Amygdala (tissue), 56 donors: ENCODE measurements at regions not wholly inside any gene's neighbourhood (a gene's known extent, or its start where the extent isn't known, plus 50 kb on each side); places are given as distances from the start of the nearest gene placed in this dataset.
A peak's percentile ranks its signal among the peaks of the same experiment; 100 is the strongest.

Experiments
- DNase-seq, 56 donors: peaks; one replicate each; lab custom pipeline; 2025; lab: John Stamatoyannopoulos, UW

GRCh38 chr2:48132271-48132625 lies 182.2 kb upstream of the FOXN2 start:
- no peak for DNase-seq

- DNase-seq, result no peak
Measured at GRCh38 chr2:48134704-48135103, 179.8 kb upstream of the FOXN2 start.

GRCh38 chr2:48135797-48136196 lies 178.7 kb upstream of the FOXN2 start:
- DNase-seq, result no peak

DNA sequence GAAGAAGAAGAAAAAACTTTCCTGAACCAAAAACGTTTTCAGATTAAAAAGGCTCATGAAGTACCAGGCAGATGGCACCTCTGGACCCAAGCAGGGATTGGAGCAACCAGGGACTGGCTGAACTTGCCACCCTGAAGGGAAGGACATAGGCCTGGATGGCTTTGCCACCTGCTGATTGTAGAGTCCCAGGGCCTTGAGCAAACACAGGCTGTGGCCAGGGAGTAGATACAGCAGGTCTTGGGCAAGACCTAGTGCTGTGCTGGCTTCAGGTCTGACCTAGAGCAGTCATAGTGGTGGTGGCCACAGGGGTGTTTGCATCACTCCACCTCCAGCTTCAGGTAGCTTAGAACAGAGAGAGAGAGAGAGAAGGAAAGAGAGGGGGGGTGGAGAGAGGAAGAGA lies 176.7 kb upstream of the FOXN2 start:
- no peak for DNase-seq

GRCh38 chr2:48138898-48139297 lies 175.6 kb upstream of the FOXN2 start:
- no peak for DNase-seq

DNA sequence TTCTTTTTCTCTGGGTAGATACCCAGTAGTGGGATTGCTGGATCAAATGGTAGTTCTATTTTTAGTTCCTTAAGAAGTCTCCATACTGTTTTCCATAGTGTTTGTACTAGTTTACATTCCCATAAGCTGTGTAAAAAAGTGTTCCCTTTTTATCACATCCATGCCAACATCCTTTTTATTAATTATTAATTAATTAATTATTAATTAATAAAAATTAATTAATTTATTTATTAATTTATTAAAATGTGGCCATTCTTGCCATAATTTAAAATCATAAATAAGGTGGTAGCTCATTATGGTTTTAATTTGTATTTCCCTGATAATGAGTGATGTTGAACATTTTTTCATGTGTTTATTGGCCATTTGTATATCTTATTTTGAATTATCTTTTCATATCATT lies 173.9 kb upstream of the FOXN2 start:
- no peak for DNase-seq

DNA sequence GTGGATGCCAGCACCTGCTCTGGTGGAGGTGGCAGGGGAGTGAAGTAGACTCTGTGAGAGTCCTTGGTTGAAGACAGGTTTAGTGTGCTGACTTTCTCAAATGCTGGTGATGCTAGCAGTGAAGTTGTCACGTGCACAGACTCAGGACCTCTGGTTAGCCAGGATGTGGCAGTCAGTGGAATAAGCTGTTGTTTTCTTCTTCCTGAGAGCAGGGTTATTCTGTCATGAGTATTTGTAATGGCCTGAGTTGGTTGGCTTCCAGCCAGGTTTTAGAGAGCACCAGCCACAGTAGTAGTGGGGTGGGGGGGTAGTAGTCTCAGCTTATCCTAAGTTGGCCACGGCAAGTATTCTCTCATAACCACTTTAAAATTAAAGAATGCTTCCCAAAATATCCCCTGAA lies 169.7 kb upstream of the FOXN2 start:
- peak in 1 of 56 donors; percentile 38 for DNase-seq

DNA sequence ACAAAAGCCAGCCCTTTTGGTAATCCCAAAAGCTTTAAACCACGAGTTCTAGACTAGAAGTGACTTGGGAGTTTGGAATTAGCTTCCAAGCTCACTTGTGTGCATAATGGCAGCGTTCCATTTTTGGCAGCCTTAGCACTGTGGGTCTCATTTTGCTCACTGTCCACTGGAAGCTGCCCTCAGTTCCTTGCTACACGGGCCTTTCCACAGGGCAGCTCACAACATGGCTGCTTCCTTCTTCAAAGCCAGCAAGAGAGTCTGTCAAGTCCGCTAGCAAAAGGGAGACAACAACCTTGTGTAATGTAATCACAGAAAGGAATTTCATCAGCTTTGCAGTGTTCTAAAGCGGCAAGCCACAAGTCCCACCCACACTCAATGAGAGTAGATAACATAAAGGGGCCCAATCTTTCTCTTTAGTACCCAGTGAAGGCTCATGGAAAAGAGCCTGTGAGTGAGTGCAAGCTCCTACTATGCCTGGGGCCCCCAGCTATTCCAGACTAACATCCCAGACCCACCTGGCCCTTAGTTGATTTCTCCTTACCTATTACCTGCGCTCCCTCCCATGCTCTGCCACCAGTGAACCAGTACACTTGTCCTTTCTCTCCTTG lies 168.5 kb upstream of the FOXN2 start:
- no peak for DNase-seq

- DNase-seq, result no peak
Measured at GRCh38 chr2:48146552-48146951, 167.9 kb upstream of the FOXN2 start.

GRCh38 chr2:48147719-48148118 lies 166.8 kb upstream of the FOXN2 start:
- no peak for DNase-seq

- no peak for DNase-seq
Measured at GRCh38 chr2:48148841-48149430, 165.5 kb upstream of the FOXN2 start.

- no peak for DNase-seq
Measured at GRCh38 chr2:48157150-48157549, 157.3 kb upstream of the FOXN2 start.

DNA sequence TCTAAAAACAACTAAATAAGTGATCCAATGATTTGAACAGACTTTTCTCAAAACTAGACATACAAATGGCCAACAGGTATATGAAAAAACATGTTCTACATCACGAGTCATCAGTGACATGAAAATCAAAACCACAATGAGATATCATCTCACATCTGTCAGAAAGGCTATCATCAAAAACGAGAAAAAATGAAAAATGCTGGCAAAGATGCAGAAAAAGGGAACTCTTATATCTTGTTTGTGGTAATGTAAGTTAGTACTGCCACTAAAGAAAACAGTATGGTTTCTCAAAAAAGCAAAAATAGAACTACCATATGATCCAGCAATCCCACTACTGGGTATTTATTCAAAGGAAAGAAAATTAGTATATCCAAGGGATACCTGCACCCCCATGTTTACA lies 152.9 kb upstream of the FOXN2 start:
- no peak for DNase-seq

DNA sequence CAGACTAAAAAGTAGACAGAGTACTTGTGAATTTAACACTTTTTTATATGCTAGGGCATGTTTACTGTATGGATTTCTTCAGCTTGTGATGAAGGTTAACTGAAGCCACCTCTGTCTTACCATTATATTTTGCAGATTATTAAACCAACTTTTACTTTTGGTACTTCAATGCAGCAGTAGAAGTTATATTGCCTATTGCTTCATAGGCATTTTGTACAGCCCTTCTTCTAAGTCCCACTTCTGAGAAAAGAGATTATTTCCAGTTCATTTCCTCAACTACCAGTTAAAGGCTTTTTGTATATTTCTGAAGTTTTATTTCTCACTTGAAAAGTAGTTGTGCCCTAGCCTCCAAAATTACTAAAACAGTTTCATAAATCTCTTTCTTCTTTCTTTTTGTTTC lies 151.7 kb upstream of the FOXN2 start:
- no peak for DNase-seq

- DNase-seq, result no peak
Measured at GRCh38 chr2:48165070-48165753, 149.3 kb upstream of the FOXN2 start.

DNA sequence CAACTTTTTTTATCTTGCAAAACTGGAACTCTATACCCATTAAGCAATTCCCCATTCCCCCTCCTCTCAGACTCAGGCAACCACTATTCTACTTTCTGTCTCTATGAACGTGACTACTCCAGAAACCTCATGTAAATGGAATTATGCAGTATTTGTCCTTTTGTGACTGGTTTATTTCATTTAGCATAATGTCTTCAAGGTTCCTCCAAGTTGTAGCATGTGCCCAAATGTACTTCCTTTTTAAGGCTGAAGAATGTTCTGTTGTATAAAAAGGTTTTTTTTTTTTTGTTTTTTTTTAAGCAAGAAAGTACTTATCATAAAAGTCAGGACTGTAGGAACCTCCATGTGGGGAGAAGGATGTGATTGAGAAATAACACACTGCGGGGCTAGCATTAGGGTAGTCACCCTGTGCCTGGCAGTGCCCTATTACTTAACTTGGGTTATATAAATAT lies 145.3 kb upstream of the FOXN2 start:
- DNase-seq, result no peak

- DNase-seq, result no peak
Measured at GRCh38 chr2:48170281-48170680, 144.2 kb upstream of the FOXN2 start.

DNA sequence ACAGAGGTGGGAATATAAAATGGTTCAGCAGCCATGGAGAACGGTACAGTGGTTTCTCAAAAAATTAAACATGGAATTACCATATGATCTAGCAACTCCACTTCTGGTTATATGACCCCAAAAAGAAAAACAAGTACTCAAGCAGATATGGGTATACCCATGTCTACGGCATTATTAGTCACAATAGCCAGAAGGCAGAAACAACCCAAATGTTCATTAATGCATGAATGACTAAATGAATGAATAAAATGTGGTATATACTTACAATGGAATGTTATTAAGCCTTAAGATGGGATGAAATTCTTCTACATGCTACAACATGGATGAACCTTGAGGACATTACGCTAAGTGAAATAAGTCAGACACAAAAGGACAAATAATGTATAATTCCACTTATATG lies 141.3 kb upstream of the FOXN2 start:
- DNase-seq, result no peak

GRCh38 chr2:48174503-48174902 lies 140.0 kb upstream of the FOXN2 start:
- DNase-seq, result no peak

GRCh38 chr2:48175254-48175653 lies 139.2 kb upstream of the FOXN2 start:
- DNase-seq, result no peak

GRCh38 chr2:48175656-48176055 lies 138.8 kb upstream of the FOXN2 start:
- no peak for DNase-seq

DNA sequence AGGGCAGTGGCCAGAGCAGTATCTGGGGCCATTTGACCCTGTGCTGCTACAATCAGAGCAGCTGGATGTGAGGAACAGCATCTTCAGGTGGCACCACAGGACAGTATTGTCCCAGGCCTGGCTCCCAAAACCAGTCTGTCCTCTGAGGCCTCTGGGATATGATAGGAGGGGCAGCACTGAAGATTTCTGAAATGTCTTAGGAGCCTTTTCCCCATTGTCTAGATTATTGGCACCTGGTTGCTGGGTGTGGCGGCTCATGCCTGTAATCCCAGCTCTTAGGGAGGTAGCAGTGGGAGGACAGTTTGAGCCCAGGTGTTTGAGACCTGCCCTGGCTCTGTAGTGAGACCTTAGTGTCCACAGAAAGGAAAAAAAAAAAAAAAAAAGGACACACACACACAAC lies 137.6 kb upstream of the FOXN2 start:
- no peak for DNase-seq
